ENCODE measurements at regions not wholly inside any gene's neighbourhood (a gene's known extent, or its start where the extent isn't known, plus 50 kb on each side); places are given as distances from the start of the nearest gene placed in this dataset.

- FAIRE-seq: peak; percentile 82
- DNase-seq (ENCODE audit: low spot score): no peak
Measured at GRCh38 chr13:108156749-108157148, 58.6 kb downstream of the LIG4 start.

- FAIRE-seq (no peak), DNase-seq (ENCODE audit: low spot score) (peak; percentile 49)
Measured at GRCh38 chr13:108155185-108156106, 59.9 kb downstream of the LIG4 start.

GRCh38 chr13:108154421-108154858, 60.9 kb downstream of the LIG4 start:
- FAIRE-seq (no peak), DNase-seq (ENCODE audit: low spot score) (no peak)

- FAIRE-seq (no peak), DNase-seq (ENCODE audit: low spot score) (no peak)
Measured at GRCh38 chr13:108146642-108147041, 68.7 kb downstream of the LIG4 start.

- no peak for FAIRE-seq
Measured at GRCh38 chr13:108142702-108143436, 72.5 kb downstream of the LIG4 start.

GRCh38 chr13:108137176-108137575, 78.2 kb downstream of the LIG4 start:
- no peak for DNase-seq (ENCODE audit: low spot score)
- no peak for FAIRE-seq

More at GRCh38 chr13:108142702-108143436, 72.5 kb downstream of the LIG4 start:
- no peak for DNase-seq (ENCODE audit: low spot score)

- FAIRE-seq: no peak
Measured at GRCh38 chr13:108127406-108127805, 87.9 kb downstream of the LIG4 start.

GRCh38 chr13:108126056-108126455, 89.3 kb downstream of the LIG4 start:
- no peak for FAIRE-seq
- DNase-seq (ENCODE audit: low spot score): no peak

More at GRCh38 chr13:108127406-108127805, 87.9 kb downstream of the LIG4 start:
- no peak for DNase-seq (ENCODE audit: low spot score)

- FAIRE-seq: no peak
Measured at GRCh38 chr13:108121406-108121805, 93.9 kb downstream of the LIG4 start.

GRCh38 chr13:108120856-108121255, 94.5 kb downstream of the LIG4 start:
- FAIRE-seq (no peak), DNase-seq (ENCODE audit: low spot score) (no peak)

More at GRCh38 chr13:108121406-108121805, 93.9 kb downstream of the LIG4 start:
- DNase-seq (ENCODE audit: low spot score): no peak

- FAIRE-seq (no peak), DNase-seq (ENCODE audit: low spot score) (no peak)
Measured at GRCh38 chr13:108120302-108120701, 95.0 kb downstream of the LIG4 start.

- FAIRE-seq: no peak
- no peak for DNase-seq (ENCODE audit: low spot score)
Measured at GRCh38 chr13:108115738-108116137, 99.6 kb downstream of the LIG4 start.

- DNase-seq (ENCODE audit: low spot score): no peak
- FAIRE-seq: no peak
Measured at GRCh38 chr13:108113407-108113806, 101.9 kb downstream of the LIG4 start.

GRCh38 chr13:108104736-108105135, 110.6 kb downstream of the LIG4 start:
- DNase-seq (ENCODE audit: low spot score) (no peak), FAIRE-seq (no peak)

GRCh38 chr13:108102771-108103170, 112.6 kb downstream of the LIG4 start:
- FAIRE-seq: no peak
- no peak for DNase-seq (ENCODE audit: low spot score)

GRCh38 chr13:108096301-108096915, 118.9 kb downstream of the LIG4 start:
- DNase-seq (ENCODE audit: low spot score) (no peak), FAIRE-seq (no peak)

- DNase-seq (ENCODE audit: low spot score): no peak
- no peak for FAIRE-seq
Measured at GRCh38 chr13:108095036-108095435, 120.3 kb downstream of the LIG4 start.

- DNase-seq (ENCODE audit: low spot score) (no peak), FAIRE-seq (no peak)
Measured at GRCh38 chr13:108093616-108094015, 121.7 kb downstream of the LIG4 start.

GRCh38 chr13:108087810-108088209, 127.5 kb downstream of the LIG4 start:
- FAIRE-seq (no peak), DNase-seq (ENCODE audit: low spot score) (no peak)

GRCh38 chr13:108086678-108087077, 128.7 kb downstream of the LIG4 start:
- no peak for DNase-seq (ENCODE audit: low spot score)
- FAIRE-seq: no peak

GRCh38 chr13:108084840-108085239, 130.5 kb downstream of the LIG4 start:
- no peak for DNase-seq (ENCODE audit: low spot score)
- FAIRE-seq: no peak

- FAIRE-seq (no peak), DNase-seq (ENCODE audit: low spot score) (peak; percentile 24)
Measured at GRCh38 chr13:108083056-108083455, 132.3 kb downstream of the LIG4 start.
